Hepatocyte (in vitro differentiated cells): ENCODE measurements at regions not wholly inside any gene's neighbourhood (a gene's known extent, or its start where the extent isn't known, plus 50 kb on each side); places are given as distances from the start of the nearest gene placed in this dataset.
"Not testable (repeated sequence)": the region's sequence is repeated elsewhere in the genome, so short reads cannot be mapped to it uniquely, and the experiment has no call there.

ENCODE experiments used
- CTCF ChIP-seq: fragments of 200-600 bp; sonication (generic); IDR thresholded peaks from 2 replicates; pipeline ENCODE4 v1.5.1; 2016; ENCODE audit warnings: antibody characterized with exemption, mild to moderate bottlenecking; ENCODE audit not compliant: poor library complexity
- EZH2 ChIP-seq: fragments of 200-600 bp; sonication (generic); IDR thresholded peaks from 2 replicates; pipeline ENCODE4 v1.6.1; 2016; ENCODE audit warnings: antibody characterized with exemption, mild to moderate bottlenecking, borderline replicate concordance

- not testable (repeated sequence) for TF ChIP-seq CTCF, EZH2
Measured at GRCh38 chr14:35218176-35218575, 74.0 kb upstream of the PSMA6 start.
